ENCODE measurements at regions not wholly inside any gene's neighbourhood (a gene's known extent, or its start where the extent isn't known, plus 50 kb on each side); places are given as distances from the start of the nearest gene placed in this dataset.

DNA sequence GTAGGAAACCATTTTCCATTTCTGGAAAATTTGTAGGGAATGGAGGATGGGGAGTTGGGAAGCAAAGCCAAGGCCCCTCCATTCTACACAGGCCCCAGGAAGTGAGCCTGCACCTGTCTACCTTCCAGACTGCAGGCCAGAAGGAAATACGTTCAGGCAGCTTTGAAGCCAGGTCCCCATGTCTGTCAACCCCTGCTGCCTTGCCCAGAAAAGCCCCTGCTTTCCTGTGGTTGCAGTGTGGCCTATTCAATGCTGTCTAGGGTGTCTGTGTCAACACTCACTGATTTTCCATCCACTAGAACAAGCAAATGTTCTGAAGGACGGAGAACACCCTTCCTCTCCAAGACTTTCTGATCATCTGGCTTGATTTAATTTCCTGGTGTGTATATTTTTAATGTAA lies 281.9 kb downstream of the TLE3 start:
- no peak for TF ChIP-seq POLR2A (IDR thresholded peaks at IDR 0.05)
- TF ChIP-seq, protein P1, sequence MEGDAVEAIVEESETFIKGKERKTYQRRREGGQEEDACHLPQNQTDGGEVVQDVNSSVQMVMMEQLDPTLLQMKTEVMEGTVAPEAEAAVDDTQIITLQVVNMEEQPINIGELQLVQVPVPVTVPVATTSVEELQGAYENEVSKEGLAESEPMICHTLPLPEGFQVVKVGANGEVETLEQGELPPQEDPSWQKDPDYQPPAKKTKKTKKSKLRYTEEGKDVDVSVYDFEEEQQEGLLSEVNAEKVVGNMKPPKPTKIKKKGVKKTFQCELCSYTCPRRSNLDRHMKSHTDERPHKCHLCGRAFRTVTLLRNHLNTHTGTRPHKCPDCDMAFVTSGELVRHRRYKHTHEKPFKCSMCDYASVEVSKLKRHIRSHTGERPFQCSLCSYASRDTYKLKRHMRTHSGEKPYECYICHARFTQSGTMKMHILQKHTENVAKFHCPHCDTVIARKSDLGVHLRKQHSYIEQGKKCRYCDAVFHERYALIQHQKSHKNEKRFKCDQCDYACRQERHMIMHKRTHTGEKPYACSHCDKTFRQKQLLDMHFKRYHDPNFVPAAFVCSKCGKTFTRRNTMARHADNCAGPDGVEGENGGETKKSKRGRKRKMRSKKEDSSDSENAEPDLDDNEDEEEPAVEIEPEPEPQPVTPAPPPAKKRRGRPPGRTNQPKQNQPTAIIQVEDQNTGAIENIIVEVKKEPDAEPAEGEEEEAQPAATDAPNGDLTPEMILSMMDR (IDR thresholded peaks at IDR 0.05), result no peak
- TF ChIP-seq POLR2AphosphoS5 (IDR thresholded peaks at IDR 0.05; ENCODE audit: insufficient read depth in 1 of 2, low read depth in 1 of 2), result no peak

Data from vagina (tissue), 2 donors.